ENCODE measurements at regions not wholly inside any gene's neighbourhood (a gene's known extent, or its start where the extent isn't known, plus 50 kb on each side); places are given as distances from the start of the nearest gene placed in this dataset.

DNA sequence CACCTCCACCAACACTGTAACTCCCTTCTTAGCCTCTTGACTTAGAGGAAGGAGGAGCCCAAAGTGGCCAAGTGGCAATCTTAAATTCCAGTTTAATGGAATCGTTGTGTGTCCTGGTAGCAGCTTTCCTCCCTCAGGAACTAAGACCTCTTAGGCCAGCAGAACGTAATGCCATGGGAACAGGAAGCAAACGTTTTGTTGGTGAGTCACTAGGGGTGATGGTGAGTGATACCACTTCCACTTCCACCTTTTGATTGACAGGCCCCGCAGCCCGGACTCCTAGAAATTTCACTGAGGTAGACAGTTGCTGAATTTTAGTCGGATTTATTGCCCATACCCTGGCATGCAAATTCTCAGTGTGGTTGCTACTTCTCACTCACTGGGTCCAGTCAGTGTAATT, 94.2 kb upstream of the FBN2 start:
- H3K27ac ChIP-seq (ENCODE audit: low read length): no peak overlapping the region
- H3K4me1 ChIP-seq (ENCODE audit: insufficient read depth, low read length): no peaks in the 10 kb centered on the region
- no peak for TF ChIP-seq EZH2 (IDR thresholded peaks at IDR 0.05; ENCODE audit: borderline replicate concordance, low read depth, low read length, severe bottlenecking)
- TF ChIP-seq, protein P1, sequence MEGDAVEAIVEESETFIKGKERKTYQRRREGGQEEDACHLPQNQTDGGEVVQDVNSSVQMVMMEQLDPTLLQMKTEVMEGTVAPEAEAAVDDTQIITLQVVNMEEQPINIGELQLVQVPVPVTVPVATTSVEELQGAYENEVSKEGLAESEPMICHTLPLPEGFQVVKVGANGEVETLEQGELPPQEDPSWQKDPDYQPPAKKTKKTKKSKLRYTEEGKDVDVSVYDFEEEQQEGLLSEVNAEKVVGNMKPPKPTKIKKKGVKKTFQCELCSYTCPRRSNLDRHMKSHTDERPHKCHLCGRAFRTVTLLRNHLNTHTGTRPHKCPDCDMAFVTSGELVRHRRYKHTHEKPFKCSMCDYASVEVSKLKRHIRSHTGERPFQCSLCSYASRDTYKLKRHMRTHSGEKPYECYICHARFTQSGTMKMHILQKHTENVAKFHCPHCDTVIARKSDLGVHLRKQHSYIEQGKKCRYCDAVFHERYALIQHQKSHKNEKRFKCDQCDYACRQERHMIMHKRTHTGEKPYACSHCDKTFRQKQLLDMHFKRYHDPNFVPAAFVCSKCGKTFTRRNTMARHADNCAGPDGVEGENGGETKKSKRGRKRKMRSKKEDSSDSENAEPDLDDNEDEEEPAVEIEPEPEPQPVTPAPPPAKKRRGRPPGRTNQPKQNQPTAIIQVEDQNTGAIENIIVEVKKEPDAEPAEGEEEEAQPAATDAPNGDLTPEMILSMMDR (IDR thresholded peaks at IDR 0.05; ENCODE audit: borderline replicate concordance, extremely low read depth, low read length, poor library complexity, severe bottlenecking): no peak
- no peak for DNase-seq
- no peaks in the 10 kb centered on the region for H3K27me3 ChIP-seq (ENCODE audit: insufficient read depth, low read length, poor library complexity)
- H3K9ac ChIP-seq (ENCODE audit: low read depth, low read length): no peak overlapping the region
- no peaks in the 10 kb centered on the region for H3K9me3 ChIP-seq (ENCODE audit: insufficient read depth, low read length, severe bottlenecking)
- H4K20me1 ChIP-seq (ENCODE audit: insufficient read depth, low read length): no peaks in the 10 kb centered on the region
- no peaks in the 10 kb centered on the region for H3K79me2 ChIP-seq (ENCODE audit: insufficient read depth, low read length)
- ATAC-seq (ENCODE audit: insufficient read depth, low read depth): no peak
- H3K4me3 ChIP-seq (ENCODE audit: low read depth in 1 of 2, low read length in 2 of 2): no peak overlapping the region
- no peak overlapping the region for H3K4me2 ChIP-seq (ENCODE audit: insufficient read depth, low read length)
- H3K36me3 ChIP-seq (ENCODE audit: insufficient read depth, low read length): no peaks in the 10 kb centered on the region
- H2AFZ ChIP-seq (ENCODE audit: low read depth, low read length): no peak overlapping the region

DNA sequence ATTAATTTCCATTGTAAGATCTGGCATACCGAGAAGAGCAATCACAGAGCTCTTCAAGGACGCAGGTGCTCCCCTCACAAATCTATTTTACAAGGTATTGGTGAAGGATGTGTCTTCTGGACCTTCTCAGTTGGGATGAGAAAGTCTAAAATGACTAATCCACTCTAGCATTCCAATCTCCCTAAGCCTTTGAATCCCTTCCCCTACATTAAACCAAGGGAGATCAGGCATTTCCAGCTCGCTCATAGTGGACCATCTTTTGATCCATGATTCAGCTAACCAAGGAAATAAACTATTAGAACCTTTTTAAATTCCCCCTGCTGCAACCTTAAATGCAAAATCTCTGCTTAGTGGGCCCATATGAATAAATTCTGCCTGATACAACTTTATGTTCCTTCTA, 95.9 kb upstream of the FBN2 start:
- H3K9ac ChIP-seq (ENCODE audit: low read depth, low read length): no peak overlapping the region
- DNase-seq (no peak), ATAC-seq (ENCODE audit: insufficient read depth, low read depth) (no peak)
- H3K36me3 ChIP-seq (ENCODE audit: insufficient read depth, low read length): no peaks in the 10 kb centered on the region
- H2AFZ ChIP-seq (ENCODE audit: low read depth, low read length): no peak overlapping the region
- no peaks in the 10 kb centered on the region for H3K27me3 ChIP-seq (ENCODE audit: insufficient read depth, low read length, poor library complexity)
- no peaks in the 10 kb centered on the region for H3K79me2 ChIP-seq (ENCODE audit: insufficient read depth, low read length)
- no peaks in the 10 kb centered on the region for H4K20me1 ChIP-seq (ENCODE audit: insufficient read depth, low read length)
- no peak overlapping the region for H3K27ac ChIP-seq (ENCODE audit: low read length)
- no peak overlapping the region for H3K4me2 ChIP-seq (ENCODE audit: insufficient read depth, low read length)
- H3K4me3 ChIP-seq (ENCODE audit: low read depth in 1 of 2, low read length in 2 of 2): no peak overlapping the region
- no peaks in the 10 kb centered on the region for H3K9me3 ChIP-seq (ENCODE audit: insufficient read depth, low read length, severe bottlenecking)
- no peaks in the 10 kb centered on the region for H3K4me1 ChIP-seq (ENCODE audit: insufficient read depth, low read length)
- TF ChIP-seq, protein P1 (IDR thresholded peaks at IDR 0.05; ENCODE audit: borderline replicate concordance, extremely low read depth, low read length, poor library complexity, severe bottlenecking): no peak
- TF ChIP-seq EZH2 (IDR thresholded peaks at IDR 0.05; ENCODE audit: borderline replicate concordance, low read depth, low read length, severe bottlenecking): no peak

DNA sequence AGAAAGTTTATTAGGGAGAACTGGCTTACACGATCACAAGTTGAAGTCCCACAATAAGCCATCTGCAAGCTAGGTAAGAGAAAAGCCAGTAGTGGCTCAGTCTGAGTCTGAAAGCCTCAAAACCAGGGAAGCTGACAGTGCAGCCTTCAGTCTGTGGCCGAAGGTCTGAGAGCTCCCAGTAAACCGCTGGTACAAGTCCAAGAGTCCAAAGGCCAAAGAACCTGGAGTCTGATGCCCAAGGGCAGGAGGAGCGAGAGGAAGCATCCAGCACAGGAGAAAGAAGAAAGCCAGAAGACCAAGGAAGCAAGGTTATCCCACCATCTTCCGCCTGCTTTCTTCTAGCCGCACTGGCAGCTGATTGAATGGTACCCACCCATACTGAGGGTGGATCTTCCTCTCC, 97.3 kb upstream of the FBN2 start:
- H3K4me2 ChIP-seq (ENCODE audit: insufficient read depth, low read length): no peak overlapping the region
- no peaks in the 10 kb centered on the region for H3K9me3 ChIP-seq (ENCODE audit: insufficient read depth, low read length, severe bottlenecking)
- H2AFZ ChIP-seq (ENCODE audit: low read depth, low read length): no peak overlapping the region
- no peak overlapping the region for H3K27ac ChIP-seq (ENCODE audit: low read length)
- DNase-seq (no peak), ATAC-seq (ENCODE audit: insufficient read depth, low read depth) (no peak)
- no peak overlapping the region for H3K9ac ChIP-seq (ENCODE audit: low read depth, low read length)
- H3K79me2 ChIP-seq (ENCODE audit: insufficient read depth, low read length): no peaks in the 10 kb centered on the region
- H3K4me1 ChIP-seq (ENCODE audit: insufficient read depth, low read length): no peaks in the 10 kb centered on the region
- H3K27me3 ChIP-seq (ENCODE audit: insufficient read depth, low read length, poor library complexity): no peaks in the 10 kb centered on the region
- TF ChIP-seq, protein P1 (IDR thresholded peaks at IDR 0.05; ENCODE audit: borderline replicate concordance, extremely low read depth, low read length, poor library complexity, severe bottlenecking): no peak
- no peak for TF ChIP-seq EZH2 (IDR thresholded peaks at IDR 0.05; ENCODE audit: borderline replicate concordance, low read depth, low read length, severe bottlenecking)
- no peaks in the 10 kb centered on the region for H4K20me1 ChIP-seq (ENCODE audit: insufficient read depth, low read length)
- no peaks in the 10 kb centered on the region for H3K36me3 ChIP-seq (ENCODE audit: insufficient read depth, low read length)
- no peak overlapping the region for H3K4me3 ChIP-seq (ENCODE audit: low read depth in 1 of 2, low read length in 2 of 2)

DNA sequence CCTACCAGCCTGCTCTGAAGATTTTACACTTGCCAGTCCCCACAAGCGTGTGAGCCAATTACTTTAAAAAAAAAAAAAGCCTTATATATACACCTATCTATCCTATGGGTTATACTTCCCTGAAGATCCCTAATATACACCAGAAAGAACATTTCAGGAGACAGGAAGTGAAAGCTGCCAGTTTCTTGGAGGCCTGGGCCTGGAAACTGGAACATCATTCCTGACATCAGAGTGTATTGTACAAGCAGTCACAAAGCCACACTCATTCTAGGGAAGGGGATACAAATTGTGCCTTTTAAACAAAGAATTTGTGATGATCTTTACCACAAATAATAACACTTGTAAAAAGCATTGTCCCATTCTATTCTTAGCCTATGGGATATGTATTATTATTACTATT, 98.3 kb upstream of the FBN2 start:
- no peak for ATAC-seq (ENCODE audit: insufficient read depth, low read depth)
- Histone ChIP-seq H3K79me2 (ENCODE audit: insufficient read depth, low read length) (no peaks in the 10 kb centered on the region), H4K20me1 (ENCODE audit: insufficient read depth, low read length) (no peaks in the 10 kb centered on the region), H3K4me3 (ENCODE audit: low read depth in 1 of 2, low read length in 2 of 2) (no peak overlapping the region), H3K36me3 (ENCODE audit: insufficient read depth, low read length) (no peaks in the 10 kb centered on the region), H2AFZ (ENCODE audit: low read depth, low read length) (no peak overlapping the region), H3K9ac (ENCODE audit: low read depth, low read length) (no peak overlapping the region), H3K9me3 (ENCODE audit: insufficient read depth, low read length, severe bottlenecking) (no peaks in the 10 kb centered on the region), H3K27me3 (ENCODE audit: insufficient read depth, low read length, poor library complexity) (no peaks in the 10 kb centered on the region), H3K27ac (ENCODE audit: low read length) (no peak overlapping the region), H3K4me1 (ENCODE audit: insufficient read depth, low read length) (no peaks in the 10 kb centered on the region), H3K4me2 (ENCODE audit: insufficient read depth, low read length) (no peak overlapping the region)
- no peak for TF ChIP-seq EZH2 (IDR thresholded peaks at IDR 0.05; ENCODE audit: borderline replicate concordance, low read depth, low read length, severe bottlenecking)
- TF ChIP-seq, protein P1 (IDR thresholded peaks at IDR 0.05; ENCODE audit: borderline replicate concordance, extremely low read depth, low read length, poor library complexity, severe bottlenecking): no peak
- no peak for DNase-seq
